HG02981 (cell line): ENCODE measurements at regions not wholly inside any gene's neighbourhood (a gene's known extent, or its start where the extent isn't known, plus 50 kb on each side); places are given as distances from the start of the nearest gene placed in this dataset.

Source experiments
- ATAC-seq: cut with Tn5 transposase; IDR thresholded peaks from one replicate; pipeline ENCODE4 v1.9.1; 2021; ENCODE audit warnings: mild to moderate bottlenecking, moderate library complexity; ENCODE audit not compliant: unreplicated experiment

- no peak for ATAC-seq
These were observed 107.4 kb upstream of the CLDN10 start for GRCh38 chr13:95445131-95445530.

- no peak for ATAC-seq
These were observed 104.7 kb upstream of the CLDN10 start for GRCh38 chr13:95447814-95448213.

GRCh38 chr13:95451656-95452055 is 100.9 kb upstream of the CLDN10 start:
- no peak for ATAC-seq

- ATAC-seq = no peak
These were observed 100.1 kb upstream of the CLDN10 start for GRCh38 chr13:95452375-95452774.

- ATAC-seq = no peak
These were observed 96.7 kb upstream of the CLDN10 start for GRCh38 chr13:95455782-95456181.

GRCh38 chr13:95456815-95457214 is 95.7 kb upstream of the CLDN10 start:
- ATAC-seq = peak; percentile 2

GRCh38 chr13:95457294-95457693 is 95.2 kb upstream of the CLDN10 start:
- ATAC-seq = peak; percentile 98

- no peak for ATAC-seq
These were observed 89.7 kb upstream of the CLDN10 start for GRCh38 chr13:95462801-95463200.

- ATAC-seq = no peak
These were observed 89.0 kb upstream of the CLDN10 start for GRCh38 chr13:95463531-95463930.

- no peak for ATAC-seq
These were observed 81.8 kb upstream of the CLDN10 start for GRCh38 chr13:95470574-95471366.

GRCh38 chr13:95471960-95472359 is 80.6 kb upstream of the CLDN10 start:
- no peak for ATAC-seq

- no peak for ATAC-seq
These were observed 77.5 kb upstream of the CLDN10 start for GRCh38 chr13:95474992-95475391.

- no peak for ATAC-seq
These were observed 75.3 kb upstream of the CLDN10 start for GRCh38 chr13:95477187-95477586.

GRCh38 chr13:95479731-95480130 is 72.8 kb upstream of the CLDN10 start:
- no peak for ATAC-seq

GRCh38 chr13:95480131-95480545 is 72.4 kb upstream of the CLDN10 start:
- peak; percentile 60 for ATAC-seq

- no peak for ATAC-seq
These were observed 71.4 kb upstream of the CLDN10 start for GRCh38 chr13:95480791-95481780.

GRCh38 chr13:95484052-95484451 is 68.5 kb upstream of the CLDN10 start:
- ATAC-seq = no peak

- ATAC-seq = no peak
These were observed 67.4 kb upstream of the CLDN10 start for GRCh38 chr13:95485045-95485517.

GRCh38 chr13:95485518-95486144 is 66.9 kb upstream of the CLDN10 start:
- no peak for ATAC-seq

- no peak for ATAC-seq
These were observed 60.3 kb upstream of the CLDN10 start for GRCh38 chr13:95492044-95492801.
